GM18867 (cell line): ENCODE measurements at regions not wholly inside any gene's neighbourhood (a gene's known extent, or its start where the extent isn't known, plus 50 kb on each side); places are given as distances from the start of the nearest gene placed in this dataset.
"Not testable (repeated sequence)": the region's sequence is repeated elsewhere in the genome, so short reads cannot be mapped to it uniquely, and the experiment has no call there.

Source experiments
- ATAC-seq: cut with Tn5 transposase; IDR thresholded peaks from one replicate; pipeline ENCODE4 v1.9.1; 2021; ENCODE audit warnings: mild to moderate bottlenecking, moderate library complexity; ENCODE audit not compliant: unreplicated experiment

GRCh38 chr2:142395291-142395690 is 264.5 kb upstream of the LRP1B start:
- ATAC-seq: no peak

GRCh38 chr2:142380372-142380771 is 249.6 kb upstream of the LRP1B start:
- ATAC-seq: no peak

GRCh38 chr2:142362069-142362468 is 231.3 kb upstream of the LRP1B start:
- ATAC-seq: not testable (repeated sequence)

GRCh38 chr2:142347751-142348150 is 216.9 kb upstream of the LRP1B start:
- no peak for ATAC-seq

GRCh38 chr2:142339261-142339660 is 208.4 kb upstream of the LRP1B start:
- ATAC-seq: no peak

GRCh38 chr2:142332196-142332595 is 201.4 kb upstream of the LRP1B start:
- no peak for ATAC-seq

- no peak for ATAC-seq
Observed at GRCh38 chr2:142330458-142330857, 199.6 kb upstream of the LRP1B start.

GRCh38 chr2:142325870-142326269 is 195.1 kb upstream of the LRP1B start:
- no peak for ATAC-seq

- ATAC-seq: no peak
Observed at GRCh38 chr2:142323206-142323605, 192.4 kb upstream of the LRP1B start.

GRCh38 chr2:142321706-142322280 is 191.0 kb upstream of the LRP1B start:
- ATAC-seq: no peak

- ATAC-seq: no peak
Observed at GRCh38 chr2:142320067-142320466, 189.3 kb upstream of the LRP1B start.

- ATAC-seq: no peak
Observed at GRCh38 chr2:142316049-142316448, 185.2 kb upstream of the LRP1B start.

GRCh38 chr2:142315346-142315745 is 184.5 kb upstream of the LRP1B start:
- ATAC-seq: no peak

- no peak for ATAC-seq
Observed at GRCh38 chr2:142314164-142314563, 183.3 kb upstream of the LRP1B start.

GRCh38 chr2:142310530-142310929 is 179.7 kb upstream of the LRP1B start:
- ATAC-seq: no peak

- no peak for ATAC-seq
Observed at GRCh38 chr2:142308744-142309143, 177.9 kb upstream of the LRP1B start.

GRCh38 chr2:142307616-142308115 is 176.8 kb upstream of the LRP1B start:
- no peak for ATAC-seq

- no peak for ATAC-seq
Observed at GRCh38 chr2:142307086-142307485, 176.3 kb upstream of the LRP1B start.

GRCh38 chr2:142306131-142306530 is 175.3 kb upstream of the LRP1B start:
- no peak for ATAC-seq

GRCh38 chr2:142300517-142300916 is 169.7 kb upstream of the LRP1B start:
- ATAC-seq: no peak

- ATAC-seq: no peak
Observed at GRCh38 chr2:142299021-142299420, 168.2 kb upstream of the LRP1B start.

GRCh38 chr2:142294225-142294624 is 163.4 kb upstream of the LRP1B start:
- ATAC-seq: no peak

GRCh38 chr2:142291969-142292368 is 161.2 kb upstream of the LRP1B start:
- ATAC-seq: no peak
